Erythroblast (primary cell): ENCODE measurements at regions not wholly inside any gene's neighbourhood (a gene's known extent, or its start where the extent isn't known, plus 50 kb on each side); places are given as distances from the start of the nearest gene placed in this dataset.

Experiments
- GATA1 ChIP-seq: IDR thresholded peaks from 2 replicates; pipeline ENCODE4 v1.6.1; 2011; ENCODE audit warnings: low read depth, mild to moderate bottlenecking, control low read depth, low read length, moderate library complexity
- POLR2A ChIP-seq: IDR thresholded peaks from 2 replicates; pipeline ENCODE4 v1.6.1; 2011; ENCODE audit warnings: mild to moderate bottlenecking, low read length

DNA sequence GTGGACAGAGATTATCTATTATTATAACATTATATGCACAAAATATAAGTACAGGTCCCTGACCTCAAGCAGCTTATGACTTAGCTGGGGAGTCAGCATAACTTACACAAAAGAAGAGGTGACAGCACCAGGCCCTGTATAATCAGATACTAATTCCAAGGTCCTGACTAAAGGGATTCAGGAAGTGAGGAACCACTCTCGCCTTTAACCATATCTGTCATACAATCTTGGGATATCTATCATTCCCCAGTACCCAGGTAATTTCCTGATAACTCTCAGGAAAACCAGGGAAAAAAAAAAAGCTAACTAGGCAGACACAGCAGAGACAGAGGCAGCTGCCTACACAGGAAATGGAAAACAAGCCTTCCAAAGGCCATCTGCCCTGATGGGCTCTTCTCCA is 78.5 kb upstream of the CAMK1G start:
- TF ChIP-seq POLR2A = no peak
- TF ChIP-seq GATA1 = no peak
